IMR-90 (cell line): ENCODE measurements at regions not wholly inside any gene's neighbourhood (a gene's known extent, or its start where the extent isn't known, plus 50 kb on each side); places are given as distances from the start of the nearest gene placed in this dataset.

Source experiments
- BHLHE40 ChIP-seq: fragments of 150-350 bp; IDR thresholded peaks from 2 replicates; pipeline ENCODE4 v1.6.1; 2016; ENCODE audit warnings: mild to moderate bottlenecking, low read depth, low read length
- CEBPB ChIP-seq: IDR thresholded peaks from 2 replicates; pipeline ENCODE4 v1.6.1; 2012; ENCODE audit warnings: low read depth, low read length, improper control_type of control experiment
- CTCF ChIP-seq: conservative IDR thresholded peaks from 2 replicates; pipeline ENCODE4 v1.5.1; 2012; ENCODE audit warnings: mild to moderate bottlenecking, low read depth, low read length, improper control_type of control experiment
- ELK1 ChIP-seq: fragments of 150-350 bp; IDR thresholded peaks from 2 replicates; pipeline ENCODE4 v1.6.1; 2016; ENCODE audit warnings: low read depth, mild to moderate bottlenecking, low read length, moderate library complexity, borderline replicate concordance
- FOS ChIP-seq: fragments of 150-350 bp; IDR thresholded peaks from 2 replicates; pipeline ENCODE4 v1.6.1; 2016; ENCODE audit warnings: low read depth, low read length
- MAFK ChIP-seq: IDR thresholded peaks from 2 replicates; pipeline ENCODE4 v1.6.1; 2012; ENCODE audit warnings: low read depth, low read length, improper control_type of control experiment
- MAZ ChIP-seq: IDR thresholded peaks from 2 replicates; pipeline ENCODE4 v1.6.1; 2012; ENCODE audit warnings: low read depth, mild to moderate bottlenecking, low read length, improper control_type of control experiment, moderate library complexity, borderline replicate concordance
- MXI1 ChIP-seq: IDR thresholded peaks from 2 replicates; pipeline ENCODE4 v1.6.1; 2012; ENCODE audit warnings: low read depth, mild to moderate bottlenecking, low read length, moderate library complexity, borderline replicate concordance
- NFE2L2 ChIP-seq: fragments of 150-350 bp; IDR thresholded peaks from 2 replicates; pipeline ENCODE4 v1.6.1; 2016; ENCODE audit warnings: low read depth, mild to moderate bottlenecking, low read length
- POLR2A ChIP-seq: IDR thresholded peaks from 2 replicates; pipeline ENCODE4 v1.6.1; 2012; ENCODE audit warnings: mild to moderate bottlenecking, low read depth, low read length
- RCOR1 ChIP-seq: IDR thresholded peaks from 2 replicates; pipeline ENCODE4 v1.6.1; 2012; ENCODE audit warnings: mild to moderate bottlenecking, low read length, improper control_type of control experiment; ENCODE audit not compliant: insufficient replicate concordance
- RFX5 ChIP-seq: IDR thresholded peaks from 2 replicates; pipeline ENCODE4 v1.8.0; 2012; ENCODE audit warnings: low read depth, mild to moderate bottlenecking, low read length, moderate library complexity
- SMC3 ChIP-seq: fragments of 150-350 bp; IDR thresholded peaks from 2 replicates; pipeline ENCODE4 v1.6.1; 2016; ENCODE audit warnings: low read depth, mild to moderate bottlenecking, antibody characterized with exemption, low read length, moderate library complexity
- USF2 ChIP-seq: fragments of 150-350 bp; IDR thresholded peaks from 2 replicates; pipeline ENCODE4 v1.6.1; 2017; ENCODE audit warnings: mild to moderate bottlenecking, antibody characterized with exemption, low read length, low read depth

DNA sequence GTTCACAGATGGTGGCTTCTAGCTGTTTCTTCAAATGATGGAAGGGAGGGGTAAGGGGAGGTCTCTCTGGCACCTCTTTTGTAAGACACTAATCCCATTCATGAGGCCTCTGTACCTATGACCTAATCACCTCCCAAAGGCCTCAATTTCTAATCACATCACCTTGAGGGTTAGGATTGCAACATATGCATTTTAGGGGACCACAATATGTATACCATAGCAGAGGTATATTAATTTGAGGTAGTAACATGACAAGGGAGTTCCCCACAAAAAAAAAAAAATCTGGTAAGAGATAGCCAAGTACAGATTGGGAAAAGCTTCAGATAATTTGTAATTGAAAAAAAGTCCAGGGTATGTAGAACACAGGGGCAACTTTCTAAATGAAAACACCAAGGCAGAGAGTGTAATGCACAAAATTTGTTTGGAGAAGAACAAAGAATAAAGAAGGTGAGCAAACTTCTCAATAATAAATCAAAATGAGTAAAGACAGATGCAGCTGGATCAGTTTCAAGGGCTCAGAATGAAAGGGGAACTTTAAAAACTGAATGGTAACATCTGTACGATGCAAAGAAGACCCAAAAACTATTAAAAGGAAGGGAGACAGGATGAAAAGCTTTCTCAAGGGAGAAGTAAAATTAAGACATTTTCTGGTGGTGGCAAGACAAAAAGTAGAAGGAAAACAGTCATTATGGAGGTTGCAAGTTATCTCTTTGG, 125.5 kb upstream of the DCN start:
- TF ChIP-seq CTCF, result no peak
- no peak for TF ChIP-seq MXI1
- TF ChIP-seq SMC3, result no peak
- TF ChIP-seq POLR2A, result no peak
- no peak for TF ChIP-seq RCOR1
- no peak for TF ChIP-seq MAFK
- TF ChIP-seq BHLHE40, result no peak
- TF ChIP-seq RFX5, result no peak
- TF ChIP-seq USF2, result no peak
- no peak for TF ChIP-seq MAZ
- no peak for TF ChIP-seq CEBPB
- no peak for TF ChIP-seq NFE2L2
- no peak for TF ChIP-seq ELK1
- no peak for TF ChIP-seq FOS
